Kidney glomerular epithelial cell (primary cell): ENCODE measurements at regions not wholly inside any gene's neighbourhood (a gene's known extent, or its start where the extent isn't known, plus 50 kb on each side); places are given as distances from the start of the nearest gene placed in this dataset.

ENCODE experiments used
- DNase-seq: peaks from one replicate; lab custom pipeline; 2025; lab: John Stamatoyannopoulos, UW

- DNase-seq: no peak
Measured at GRCh38 chr21:27425172-27425571, 458.3 kb upstream of the ADAMTS5 start.

- no peak for DNase-seq
Measured at GRCh38 chr21:27424601-27425000, 457.7 kb upstream of the ADAMTS5 start.

- peak; percentile 55 for DNase-seq
Measured at GRCh38 chr21:27423906-27424595, 457.2 kb upstream of the ADAMTS5 start.

GRCh38 chr21:27423038-27423437 is 456.1 kb upstream of the ADAMTS5 start:
- peak; percentile 38 for DNase-seq

GRCh38 chr21:27422435-27422834 is 455.5 kb upstream of the ADAMTS5 start:
- DNase-seq: no peak

GRCh38 chr21:27421654-27422053 is 454.8 kb upstream of the ADAMTS5 start:
- no peak for DNase-seq

GRCh38 chr21:27419153-27419552 is 452.3 kb upstream of the ADAMTS5 start:
- DNase-seq: no peak

- DNase-seq: no peak
Measured at GRCh38 chr21:27418346-27418745, 451.5 kb upstream of the ADAMTS5 start.

- DNase-seq: no peak
Measured at GRCh38 chr21:27412530-27412929, 445.6 kb upstream of the ADAMTS5 start.

GRCh38 chr21:27408826-27409225 is 441.9 kb upstream of the ADAMTS5 start:
- DNase-seq: no peak

- no peak for DNase-seq
Measured at GRCh38 chr21:27407271-27407670, 440.4 kb upstream of the ADAMTS5 start.

GRCh38 chr21:27406300-27407009 is 439.6 kb upstream of the ADAMTS5 start:
- no peak for DNase-seq

- DNase-seq: no peak
Measured at GRCh38 chr21:27403011-27403410, 436.1 kb upstream of the ADAMTS5 start.

- no peak for DNase-seq
Measured at GRCh38 chr21:27400045-27400444, 433.2 kb upstream of the ADAMTS5 start.

- no peak for DNase-seq
Measured at GRCh38 chr21:27397578-27397977, 430.7 kb upstream of the ADAMTS5 start.

GRCh38 chr21:27393726-27394125 is 426.8 kb upstream of the ADAMTS5 start:
- DNase-seq: no peak

GRCh38 chr21:27391990-27392389 is 425.1 kb upstream of the ADAMTS5 start:
- DNase-seq: no peak

- DNase-seq: no peak
Measured at GRCh38 chr21:27390384-27390783, 423.5 kb upstream of the ADAMTS5 start.

- DNase-seq: no peak
Measured at GRCh38 chr21:27388825-27389224, 421.9 kb upstream of the ADAMTS5 start.

GRCh38 chr21:27382404-27382803 is 415.5 kb upstream of the ADAMTS5 start:
- DNase-seq: no peak

GRCh38 chr21:27380303-27380702 is 413.4 kb upstream of the ADAMTS5 start:
- no peak for DNase-seq

- no peak for DNase-seq
Measured at GRCh38 chr21:27379354-27379753, 412.5 kb upstream of the ADAMTS5 start.

- no peak for DNase-seq
Measured at GRCh38 chr21:27372381-27372780, 405.5 kb upstream of the ADAMTS5 start.

- DNase-seq: peak; percentile 11
Measured at GRCh38 chr21:27371975-27372331, 405.1 kb upstream of the ADAMTS5 start.
